Choroid plexus epithelial cell (primary cell): ENCODE measurements at regions not wholly inside any gene's neighbourhood (a gene's known extent, or its start where the extent isn't known, plus 50 kb on each side); places are given as distances from the start of the nearest gene placed in this dataset.
"Not testable (repeated sequence)": the region's sequence is repeated elsewhere in the genome, so short reads cannot be mapped to it uniquely, and the experiment has no call there.

Experiments
- DNase-seq: peaks from one replicate; pipeline ENCODE4 v3.0.0-alpha.2; 2010; ENCODE audit warnings: low read depth
- H3K4me3 ChIP-seq: 2 replicates; pipeline ENCODE4 v1.5.1; 2011; ENCODE audit warnings: low read depth, mild to moderate bottlenecking, control low read depth, low read length, moderate library complexity
- CTCF ChIP-seq: conservative IDR thresholded peaks from 2 replicates; pipeline ENCODE4 v1.5.1; 2011; ENCODE audit warnings: low read depth, mild to moderate bottlenecking, control low read depth, inconsistent platforms, low read length, moderate library complexity

- DNase-seq: peak; percentile 76
- no peak for TF ChIP-seq CTCF
- peak overlapping the region; percentile 51 for H3K4me3 ChIP-seq
Observed at GRCh38 chr20:25867776-25868649, 171.4 kb upstream of the ZNF337 start.

DNA sequence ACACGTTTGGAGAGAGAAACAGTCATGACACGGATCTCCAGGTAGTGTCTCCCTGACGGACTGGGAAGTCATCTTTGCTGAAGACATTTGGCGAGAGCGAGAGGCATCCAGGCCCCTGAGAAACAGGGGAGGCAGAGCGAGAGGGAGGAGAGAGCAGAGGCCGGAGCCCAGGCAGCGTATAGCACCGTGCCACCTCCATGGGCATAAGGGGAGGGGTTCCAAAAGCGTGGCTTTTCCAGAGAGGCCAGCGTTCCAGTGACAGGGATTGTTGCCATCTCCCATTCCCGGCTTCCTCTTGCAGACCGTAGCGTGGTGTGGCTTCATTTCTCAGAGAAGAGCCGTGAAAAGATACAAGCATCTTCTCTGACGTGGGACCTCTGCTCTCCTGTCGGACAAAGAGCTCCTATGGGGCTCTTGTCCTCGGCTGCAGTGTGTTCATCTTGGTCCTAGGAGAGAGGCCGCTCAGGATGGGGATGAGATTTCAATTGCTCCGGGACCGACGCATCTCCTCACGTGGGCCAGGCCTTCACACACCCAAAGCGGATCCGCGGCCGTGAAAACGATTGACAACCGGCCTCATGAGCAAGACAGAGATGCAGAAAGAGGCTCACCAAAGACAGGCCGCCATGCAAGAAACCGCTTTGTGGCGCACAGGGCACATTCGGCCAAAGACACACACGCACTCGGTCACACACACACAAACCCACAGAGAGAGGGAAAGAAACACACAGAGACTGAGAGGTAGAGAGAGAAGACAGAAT lies 170.5 kb upstream of the ZNF337 start:
- DNase-seq: not testable (repeated sequence)

DNA sequence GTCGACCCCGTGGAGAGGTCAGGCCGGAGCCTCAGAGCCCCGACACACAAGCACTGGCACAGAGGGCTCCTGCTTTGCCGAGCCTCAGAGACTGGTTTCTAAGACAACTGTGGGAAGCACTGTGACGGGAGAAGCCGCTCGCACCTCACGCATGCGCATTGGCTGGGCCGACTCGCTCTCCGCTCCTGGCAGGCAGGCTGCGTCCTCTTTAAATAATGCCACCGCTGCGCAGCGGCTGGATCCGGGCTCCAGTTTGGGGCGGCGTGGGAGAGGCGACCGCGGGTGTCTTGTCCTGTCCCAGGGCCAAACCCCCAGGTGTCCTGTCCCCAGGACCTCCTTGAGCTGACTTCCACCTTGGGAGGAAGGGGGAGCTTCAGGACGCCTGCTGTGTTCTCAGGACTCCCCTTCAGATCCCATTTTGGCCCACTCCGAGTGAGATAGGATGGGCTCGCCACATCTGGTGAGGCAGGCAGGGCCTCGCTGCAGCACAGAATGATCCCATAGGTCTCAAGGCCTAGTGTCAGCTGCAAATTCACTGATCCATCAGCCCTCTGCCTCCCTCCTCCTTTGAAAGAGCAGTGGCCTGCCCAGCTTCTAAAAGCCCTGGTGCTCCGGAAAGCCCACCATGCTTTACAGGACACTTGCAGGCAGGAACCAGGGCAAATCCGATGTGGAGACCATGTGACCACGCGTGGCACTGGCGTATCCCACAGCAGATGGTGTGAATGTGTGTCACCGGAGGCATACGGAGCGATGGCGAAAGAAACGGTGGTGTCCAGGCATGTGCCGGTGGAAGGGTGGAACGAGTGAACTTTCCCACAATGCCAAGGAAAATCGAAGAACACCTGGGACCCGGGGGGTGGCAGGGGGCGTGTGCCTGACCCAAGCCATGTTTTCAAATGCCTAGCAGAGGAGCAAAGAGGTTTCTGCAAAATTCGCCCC lies 169.3 kb upstream of the ZNF337 start:
- H3K4me3 ChIP-seq: peak overlapping the region; percentile 41
- TF ChIP-seq CTCF: no peak
- DNase-seq: peak; percentile 79

More for the DNA sequence above, 170.5 kb upstream of the ZNF337 start:
- H3K4me3 ChIP-seq: not testable (repeated sequence)

GRCh38 chr20:25864963-25865714 lies 168.5 kb upstream of the ZNF337 start:
- peak overlapping the region; percentile 41 for H3K4me3 ChIP-seq
- not testable (repeated sequence) for DNase-seq

- DNase-seq: no peak
- no peak for TF ChIP-seq CTCF
- H3K4me3 ChIP-seq: no peak overlapping the region
Observed at GRCh38 chr20:25864326-25864962, 167.8 kb upstream of the ZNF337 start.

GRCh38 chr20:25863536-25864325 lies 167.1 kb upstream of the ZNF337 start:
- peak; percentile 13 for DNase-seq
- TF ChIP-seq CTCF: no peak
- H3K4me3 ChIP-seq: peak overlapping the region; percentile 48

- peak; percentile 84 for DNase-seq
- peak overlapping the region; percentile 48 for H3K4me3 ChIP-seq
Observed at GRCh38 chr20:25862967-25863530, 166.4 kb upstream of the ZNF337 start.
